ENCODE measurements at regions not wholly inside any gene's neighbourhood (a gene's known extent, or its start where the extent isn't known, plus 50 kb on each side); places are given as distances from the start of the nearest gene placed in this dataset.

DNA sequence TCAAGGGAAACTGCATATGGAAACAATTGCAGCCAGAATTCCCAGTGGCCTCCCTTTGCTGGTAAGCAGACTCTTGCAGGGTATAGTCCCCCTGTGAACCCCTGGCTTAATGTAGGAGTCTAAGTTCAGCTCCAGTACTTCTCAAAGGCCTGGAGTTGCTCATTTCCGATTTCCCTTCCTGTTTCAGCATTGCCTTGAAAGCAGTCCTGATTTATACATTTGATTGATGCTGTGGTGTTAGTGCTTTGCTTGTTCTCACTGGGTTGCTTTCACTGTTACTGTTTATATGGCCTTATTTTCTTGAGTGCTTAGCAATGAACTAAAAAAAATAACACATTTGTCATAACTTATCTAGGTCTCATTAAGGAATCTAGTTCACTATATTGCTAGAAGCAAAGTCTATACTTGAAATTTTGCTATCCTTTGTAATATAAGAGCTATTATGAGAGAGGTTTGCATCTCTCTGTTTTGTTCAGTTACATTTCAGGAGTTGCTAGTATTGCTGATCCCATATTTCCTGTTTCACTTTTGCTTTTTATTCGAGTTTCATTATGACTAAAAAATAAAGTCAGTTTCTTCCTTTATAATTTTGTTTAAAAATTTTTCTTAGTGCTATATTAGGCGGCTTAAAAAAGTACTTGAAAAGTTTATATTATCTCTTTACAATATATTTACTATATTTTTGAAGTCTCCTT, 122.4 kb upstream of the NMUR2 start:
- no peak for DNase-seq (ENCODE audit: extremely low spot score, unreplicated experiment)
- H3K27me3 Mint-ChIP-seq (ENCODE audit: unreplicated experiment), result peaks cover 50% of the 10 kb centered on the region
- no peaks in the 10 kb centered on the region for H3K9me3 Mint-ChIP-seq (ENCODE audit: unreplicated experiment)
- no peaks in the 10 kb centered on the region for H3K4me1 Mint-ChIP-seq (ENCODE audit: unreplicated experiment)
- TF ChIP-seq, protein P1, sequence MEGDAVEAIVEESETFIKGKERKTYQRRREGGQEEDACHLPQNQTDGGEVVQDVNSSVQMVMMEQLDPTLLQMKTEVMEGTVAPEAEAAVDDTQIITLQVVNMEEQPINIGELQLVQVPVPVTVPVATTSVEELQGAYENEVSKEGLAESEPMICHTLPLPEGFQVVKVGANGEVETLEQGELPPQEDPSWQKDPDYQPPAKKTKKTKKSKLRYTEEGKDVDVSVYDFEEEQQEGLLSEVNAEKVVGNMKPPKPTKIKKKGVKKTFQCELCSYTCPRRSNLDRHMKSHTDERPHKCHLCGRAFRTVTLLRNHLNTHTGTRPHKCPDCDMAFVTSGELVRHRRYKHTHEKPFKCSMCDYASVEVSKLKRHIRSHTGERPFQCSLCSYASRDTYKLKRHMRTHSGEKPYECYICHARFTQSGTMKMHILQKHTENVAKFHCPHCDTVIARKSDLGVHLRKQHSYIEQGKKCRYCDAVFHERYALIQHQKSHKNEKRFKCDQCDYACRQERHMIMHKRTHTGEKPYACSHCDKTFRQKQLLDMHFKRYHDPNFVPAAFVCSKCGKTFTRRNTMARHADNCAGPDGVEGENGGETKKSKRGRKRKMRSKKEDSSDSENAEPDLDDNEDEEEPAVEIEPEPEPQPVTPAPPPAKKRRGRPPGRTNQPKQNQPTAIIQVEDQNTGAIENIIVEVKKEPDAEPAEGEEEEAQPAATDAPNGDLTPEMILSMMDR (IDR thresholded peaks at IDR 0.05), result no peak
- H3K36me3 Mint-ChIP-seq (ENCODE audit: unreplicated experiment), result no peaks in the 10 kb centered on the region
- H3K27ac Mint-ChIP-seq (ENCODE audit: unreplicated experiment), result no peak overlapping the region
- H3K4me3 Mint-ChIP-seq (ENCODE audit: unreplicated experiment), result no peak overlapping the region

DNA sequence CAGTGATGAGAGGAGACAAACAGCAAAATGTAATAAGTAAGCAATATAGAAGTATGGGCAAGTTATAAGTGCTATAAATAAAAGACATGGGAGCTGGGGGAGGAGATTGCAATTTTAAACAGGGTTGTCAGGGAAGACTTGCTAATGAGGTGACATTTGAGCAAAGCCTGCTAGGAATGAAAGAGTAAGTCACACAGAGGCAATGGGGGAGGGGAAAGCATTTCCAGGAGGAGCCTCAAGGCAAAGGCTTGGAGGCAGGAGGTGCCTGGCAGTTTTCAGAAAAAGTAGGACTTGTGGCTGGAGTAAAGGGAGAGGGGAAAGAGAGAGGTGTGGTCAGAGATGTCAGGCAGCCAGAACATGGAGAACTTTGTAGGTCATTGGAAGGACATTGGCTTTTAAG, 124.4 kb upstream of the NMUR2 start:
- Mint-ChIP-seq H3K27ac (ENCODE audit: unreplicated experiment) (no peak overlapping the region), H3K36me3 (ENCODE audit: unreplicated experiment) (no peaks in the 10 kb centered on the region), H3K9me3 (ENCODE audit: unreplicated experiment) (no peaks in the 10 kb centered on the region), H3K4me3 (ENCODE audit: unreplicated experiment) (no peak overlapping the region), H3K4me1 (ENCODE audit: unreplicated experiment) (no peaks in the 10 kb centered on the region), H3K27me3 (ENCODE audit: unreplicated experiment) (peaks cover 42% of the 10 kb centered on the region)
- DNase-seq (ENCODE audit: extremely low spot score, unreplicated experiment), result no peak
- TF ChIP-seq, protein P1 (IDR thresholded peaks at IDR 0.05), result no peak

DNA sequence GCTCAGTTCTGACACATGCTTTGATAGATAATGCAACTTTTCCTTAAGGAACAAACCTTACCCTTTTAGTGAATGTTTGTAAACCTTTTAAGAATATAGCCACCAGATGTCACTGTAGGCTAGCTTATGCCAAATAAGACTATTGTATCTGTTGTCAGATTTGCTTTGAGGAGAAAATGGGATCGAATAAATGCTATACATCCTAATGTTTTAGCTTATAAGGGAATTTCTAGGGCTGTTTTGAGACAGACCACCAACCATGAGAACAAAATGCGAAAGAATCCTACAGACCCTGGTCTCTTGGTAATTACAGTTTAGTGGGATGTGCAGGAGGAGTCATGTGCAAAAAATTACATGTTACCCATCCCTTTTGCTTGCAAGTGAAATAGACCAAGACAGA, 127.6 kb upstream of the NMUR2 start:
- TF ChIP-seq, protein P1 (IDR thresholded peaks at IDR 0.05), result peak; percentile 68
- H3K4me1 Mint-ChIP-seq (ENCODE audit: unreplicated experiment), result no peaks in the 10 kb centered on the region
- H3K9me3 Mint-ChIP-seq (ENCODE audit: unreplicated experiment), result no peaks in the 10 kb centered on the region
- H3K27ac Mint-ChIP-seq (ENCODE audit: unreplicated experiment), result no peak overlapping the region
- H3K4me3 Mint-ChIP-seq (ENCODE audit: unreplicated experiment), result no peak overlapping the region
- DNase-seq (ENCODE audit: extremely low spot score, unreplicated experiment), result no peak
- H3K36me3 Mint-ChIP-seq (ENCODE audit: unreplicated experiment), result no peaks in the 10 kb centered on the region
- peaks cover 45% of the 10 kb centered on the region for H3K27me3 Mint-ChIP-seq (ENCODE audit: unreplicated experiment)

DNA sequence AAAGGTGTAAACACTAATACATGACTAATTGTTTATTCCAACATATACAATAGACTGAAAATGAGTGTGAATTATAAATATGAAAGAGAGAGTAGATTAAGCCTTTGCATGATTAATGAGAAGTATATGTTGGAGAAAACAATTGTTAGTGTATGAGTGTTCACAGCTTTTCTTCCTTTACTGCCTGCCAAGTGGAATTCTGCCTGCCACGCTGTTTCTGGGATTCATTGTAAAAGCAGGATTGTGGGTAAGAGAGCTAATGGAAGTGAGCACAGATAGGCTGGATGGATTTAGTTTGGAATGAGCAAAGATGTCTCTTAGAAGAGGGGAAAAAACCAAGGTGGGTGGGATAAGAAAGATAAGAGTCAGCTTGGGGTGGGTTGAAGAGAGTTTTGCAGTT, 129.6 kb upstream of the NMUR2 start:
- H3K9me3 Mint-ChIP-seq (ENCODE audit: unreplicated experiment), result no peaks in the 10 kb centered on the region
- H3K36me3 Mint-ChIP-seq (ENCODE audit: unreplicated experiment), result no peaks in the 10 kb centered on the region

DNA sequence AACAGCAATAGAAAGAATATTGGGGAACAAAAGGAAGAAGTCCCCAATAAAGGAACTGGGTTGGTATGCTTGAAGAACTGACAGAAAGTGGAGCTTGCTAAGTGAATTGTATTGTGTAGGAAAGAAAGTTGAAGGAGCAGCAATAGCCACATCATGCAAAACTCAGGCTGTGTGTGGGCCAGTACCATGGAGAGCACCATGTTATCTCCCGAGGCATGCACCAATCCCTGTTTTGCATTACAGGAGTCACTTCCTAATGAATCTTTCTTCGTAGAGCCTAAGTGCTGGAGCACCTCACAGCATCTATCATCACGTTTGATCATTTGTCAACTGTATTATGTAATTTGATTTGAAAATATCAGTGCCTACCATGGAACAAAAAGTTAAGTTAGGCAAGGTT, 137.7 kb upstream of the NMUR2 start:
- no peaks in the 10 kb centered on the region for H3K9me3 Mint-ChIP-seq (ENCODE audit: unreplicated experiment)
- H3K27me3 Mint-ChIP-seq (ENCODE audit: unreplicated experiment), result peaks cover 12% of the 10 kb centered on the region
- DNase-seq (ENCODE audit: extremely low spot score, unreplicated experiment), result no peak
- no peaks in the 10 kb centered on the region for H3K4me1 Mint-ChIP-seq (ENCODE audit: unreplicated experiment)
- TF ChIP-seq, protein P1 (IDR thresholded peaks at IDR 0.05), result no peak
- no peak overlapping the region for H3K4me3 Mint-ChIP-seq (ENCODE audit: unreplicated experiment)
- no peaks in the 10 kb centered on the region for H3K36me3 Mint-ChIP-seq (ENCODE audit: unreplicated experiment)
- H3K27ac Mint-ChIP-seq (ENCODE audit: unreplicated experiment), result no peak overlapping the region

More for the DNA sequence above, 129.6 kb upstream of the NMUR2 start:
- no peak overlapping the region for H3K27ac Mint-ChIP-seq (ENCODE audit: unreplicated experiment)
- TF ChIP-seq, protein P1 (IDR thresholded peaks at IDR 0.05), result no peak
- no peaks in the 10 kb centered on the region for H3K4me1 Mint-ChIP-seq (ENCODE audit: unreplicated experiment)
- no peak for DNase-seq (ENCODE audit: extremely low spot score, unreplicated experiment)
- no peak overlapping the region for H3K4me3 Mint-ChIP-seq (ENCODE audit: unreplicated experiment)
- H3K27me3 Mint-ChIP-seq (ENCODE audit: unreplicated experiment), result peaks cover 38% of the 10 kb centered on the region

All from osteocyte (in vitro differentiated cells).